IMR-90 (cell line): ENCODE measurements at regions not wholly inside any gene's neighbourhood (a gene's known extent, or its start where the extent isn't known, plus 50 kb on each side); places are given as distances from the start of the nearest gene placed in this dataset.

Experiments
- ATAC-seq: fragments of 200-7000 bp; cut with Tn5 transposase; 2 replicates; pipeline ENCODE4 v1.9.1; 2020; ENCODE audit warnings: low read depth, mild to moderate bottlenecking, moderate library complexity
- BruUV-seq: library from RNA; stranded (reverse); fragments of 400-500 nt; replicated peaks from 2 replicates; lab custom pipeline; 2021; lab: Mats Ljungman, UMichigan
- CTCF ChIA-PET: fragments of 300-600 bp; formaldehyde crosslinking; extraction: SDS; loops from one replicate; lab custom pipeline; 2021; ENCODE audit warnings: antibody characterized with exemption; lab: Yijun Ruan, JAX
- POLR2A ChIA-PET: fragments of 300-600 bp; sonication (Branson Sonifier 250); formaldehyde crosslinking; loops from one replicate; lab custom pipeline; 2022; ENCODE audit warnings: antibody characterized with exemption; ENCODE audit not compliant: unreplicated experiment; lab: Charles Lee
- DNase-seq: peaks from one replicate; pipeline ENCODE4 v3.0.0; 2013
- H2AFZ ChIP-seq: replicated peaks from 2 replicates; pipeline ENCODE3; 2013; ENCODE audit warnings: low read length, mild to moderate bottlenecking; ENCODE audit not compliant: poor library complexity
- H2AK5ac ChIP-seq: 2 replicates; pipeline ENCODE4 v1.6.1; 2013; ENCODE audit warnings: low read depth, low read length, inconsistent platforms
- H2AK9ac ChIP-seq: replicated peaks from 2 replicates; pipeline ENCODE3; 2013; ENCODE audit warnings: mild to moderate bottlenecking, low read depth, low read length, moderate library complexity; ENCODE audit not compliant: poor library complexity
- H2BK120ac ChIP-seq: 2 replicates; pipeline ENCODE4 v1.6.1; 2013; ENCODE audit warnings: low read depth, low read length, inconsistent platforms
- H2BK15ac ChIP-seq: 3 replicates; pipeline ENCODE4 v1.6.1; 2013; ENCODE audit warnings: low read depth, low read length, inconsistent platforms
- H2BK20ac ChIP-seq: 2 replicates; pipeline ENCODE4 v1.6.1; 2013; ENCODE audit warnings: low read depth, mild to moderate bottlenecking, inconsistent platforms, low read length, moderate library complexity
- H2BK5ac ChIP-seq: 2 replicates; pipeline ENCODE4 v1.6.1; 2013; ENCODE audit warnings: mild to moderate bottlenecking, low read depth, low read length, inconsistent platforms; ENCODE audit not compliant: poor library complexity, severe bottlenecking
- H3K14ac ChIP-seq: replicated peaks from 2 replicates; pipeline ENCODE4 v1.6.1; 2013; ENCODE audit warnings: low read depth, low read length, inconsistent platforms
- H3K18ac ChIP-seq: 2 replicates; pipeline ENCODE4 v1.6.1; 2013; ENCODE audit warnings: low read depth, low read length, control low read depth
- H3K23ac ChIP-seq: 2 replicates; pipeline ENCODE4 v1.6.1; 2013; ENCODE audit warnings: low read depth, low read length, inconsistent platforms
- H3K27ac ChIP-seq: 2 replicates; pipeline ENCODE4 v1.5.1; 2013; ENCODE audit warnings: mild to moderate bottlenecking, control low read depth, low read length; ENCODE audit not compliant: insufficient read depth
- H3K27me3 ChIP-seq: 2 replicates; pipeline ENCODE4 v1.6.1; 2013; ENCODE audit warnings: low read length; ENCODE audit not compliant: control insufficient read depth, insufficient read depth
- H3K36me3 ChIP-seq: 2 replicates; pipeline ENCODE4 v1.6.1; 2013; ENCODE audit warnings: low read length, mixed read lengths; ENCODE audit not compliant: control insufficient read depth, insufficient read depth
- H3K4ac ChIP-seq: 2 replicates; pipeline ENCODE4 v1.6.1; 2013; ENCODE audit warnings: low read depth, low read length, inconsistent platforms
- H3K4me1 ChIP-seq: 2 replicates; pipeline ENCODE4 v1.6.1; 2013; ENCODE audit warnings: low read length, mixed read lengths; ENCODE audit not compliant: control insufficient read depth, insufficient read depth
- H3K4me2 ChIP-seq: 2 replicates; pipeline ENCODE4 v1.6.1; 2013; ENCODE audit warnings: low read depth, mild to moderate bottlenecking, control low read depth, low read length, moderate library complexity
- H3K4me3 ChIP-seq: 2 replicates; pipeline ENCODE4 v1.5.1; 2013; ENCODE audit warnings: low read depth, mild to moderate bottlenecking, control low read depth, low read length, moderate library complexity; ENCODE audit not compliant: insufficient read depth
- H3K56ac ChIP-seq: 2 replicates; pipeline ENCODE4 v1.6.1; 2013; ENCODE audit warnings: low read length, inconsistent platforms; ENCODE audit not compliant: insufficient read depth; ENCODE audit errors: extremely low read depth
- H3K79me1 ChIP-seq, 2 experiments: 2 replicates each; pipeline ENCODE4 v1.6.1; 2013; ENCODE audit warnings: low read length in 2 of 2, inconsistent platforms in 1 of 2, low read depth in 1 of 2
- H3K9ac ChIP-seq: 2 replicates; pipeline ENCODE4 v1.6.1; 2013; ENCODE audit warnings: low read depth, low read length, control low read depth
- H3K9me1 ChIP-seq: 2 replicates; pipeline ENCODE4 v1.6.1; 2013; ENCODE audit warnings: low read length, inconsistent platforms; ENCODE audit not compliant: insufficient read depth
- H3K9me3 ChIP-seq: 2 replicates; pipeline ENCODE4 v1.6.1; 2013; ENCODE audit warnings: low read length; ENCODE audit not compliant: control insufficient read depth, insufficient read depth
- H4K20me1 ChIP-seq: 2 replicates; pipeline ENCODE4 v1.6.1; 2013; ENCODE audit warnings: low read length, inconsistent platforms; ENCODE audit not compliant: insufficient read depth
- H4K5ac ChIP-seq: 2 replicates; pipeline ENCODE4 v1.6.1; 2013; ENCODE audit warnings: mild to moderate bottlenecking, low read depth, low read length, control low read depth
- H4K8ac ChIP-seq, 2 experiments: 2 replicates each; pipeline ENCODE4 v1.6.1; 2013; ENCODE audit warnings: low read depth in 2 of 2, low read length in 2 of 2, control low read depth in 1 of 2, inconsistent platforms in 1 of 2
- H4K91ac ChIP-seq: 2 replicates; pipeline ENCODE4 v1.6.1; 2013; ENCODE audit warnings: low read depth, low read length, inconsistent platforms; ENCODE audit not compliant: insufficient read depth
- BHLHE40 ChIP-seq: fragments of 150-350 bp; IDR thresholded peaks from 2 replicates; pipeline ENCODE4 v1.6.1; 2016; ENCODE audit warnings: mild to moderate bottlenecking, low read depth, low read length
- CEBPB ChIP-seq: IDR thresholded peaks from 2 replicates; pipeline ENCODE4 v1.6.1; 2012; ENCODE audit warnings: low read depth, low read length, improper control_type of control experiment
- CHD1 ChIP-seq: IDR thresholded peaks from 2 replicates; pipeline ENCODE4 v1.6.1; 2012; ENCODE audit warnings: low read depth, low read length, improper control_type of control experiment
- CTCF ChIP-seq: conservative IDR thresholded peaks from 2 replicates; pipeline ENCODE4 v1.5.1; 2012; ENCODE audit warnings: mild to moderate bottlenecking, low read depth, low read length, improper control_type of control experiment
- ELK1 ChIP-seq: fragments of 150-350 bp; IDR thresholded peaks from 2 replicates; pipeline ENCODE4 v1.6.1; 2016; ENCODE audit warnings: low read depth, mild to moderate bottlenecking, low read length, moderate library complexity, borderline replicate concordance
- FOS ChIP-seq: fragments of 150-350 bp; IDR thresholded peaks from 2 replicates; pipeline ENCODE4 v1.6.1; 2016; ENCODE audit warnings: low read depth, low read length
- MAFK ChIP-seq: IDR thresholded peaks from 2 replicates; pipeline ENCODE4 v1.6.1; 2012; ENCODE audit warnings: low read depth, low read length, improper control_type of control experiment
- MAZ ChIP-seq: IDR thresholded peaks from 2 replicates; pipeline ENCODE4 v1.6.1; 2012; ENCODE audit warnings: low read depth, mild to moderate bottlenecking, low read length, improper control_type of control experiment, moderate library complexity, borderline replicate concordance
- MXI1 ChIP-seq: IDR thresholded peaks from 2 replicates; pipeline ENCODE4 v1.6.1; 2012; ENCODE audit warnings: low read depth, mild to moderate bottlenecking, low read length, moderate library complexity, borderline replicate concordance
- NFE2L2 ChIP-seq: fragments of 150-350 bp; IDR thresholded peaks from 2 replicates; pipeline ENCODE4 v1.6.1; 2016; ENCODE audit warnings: low read depth, mild to moderate bottlenecking, low read length
- POLR2A ChIP-seq: IDR thresholded peaks from 2 replicates; pipeline ENCODE4 v1.6.1; 2012; ENCODE audit warnings: mild to moderate bottlenecking, low read depth, low read length
- RAD21 ChIP-seq: IDR thresholded peaks from 2 replicates; pipeline ENCODE4 v1.6.1; 2012; ENCODE audit warnings: low read length, improper control_type of control experiment
- RCOR1 ChIP-seq: IDR thresholded peaks from 2 replicates; pipeline ENCODE4 v1.6.1; 2012; ENCODE audit warnings: mild to moderate bottlenecking, low read length, improper control_type of control experiment; ENCODE audit not compliant: insufficient replicate concordance
- RFX5 ChIP-seq: IDR thresholded peaks from 2 replicates; pipeline ENCODE4 v1.8.0; 2012; ENCODE audit warnings: low read depth, mild to moderate bottlenecking, low read length, moderate library complexity
- SMC3 ChIP-seq: fragments of 150-350 bp; IDR thresholded peaks from 2 replicates; pipeline ENCODE4 v1.6.1; 2016; ENCODE audit warnings: low read depth, mild to moderate bottlenecking, antibody characterized with exemption, low read length, moderate library complexity
- USF2 ChIP-seq: fragments of 150-350 bp; IDR thresholded peaks from 2 replicates; pipeline ENCODE4 v1.6.1; 2017; ENCODE audit warnings: mild to moderate bottlenecking, antibody characterized with exemption, low read length, low read depth
- WGBS, 2 experiments: methylation state at CpG; one replicate each; pipeline versions ENCODE4 v1.1.5 to v1.1.7; 2013; ENCODE audit warnings: missing lambda C conversion rate in 2 of 2; ENCODE audit not compliant: insufficient read length in 1 of 2; ENCODE audit errors: extremely low coverage in 2 of 2; 5-methylcytosine and 5-hydroxymethylcytosine counted together
- dilution Hi-C: fragments of 300-500 bp; cut with HindIII; formaldehyde crosslinking; loops from one replicate; pipeline ENCODE4 v1.14.3; 2018; ENCODE audit warnings: low sequenced_read_pairs; ENCODE audit not compliant: unreplicated experiment
- in situ Hi-C: fragments of 300-500 bp; cut with MboI; formaldehyde crosslinking; loops from 3 replicates; pipeline ENCODE4 v1.14.3; 2019; ENCODE audit warnings: low sequenced_read_pairs, inconsistent platforms, mixed read lengths
- intact Hi-C: fragments of 100-400 bp; cut with micrococcal nuclease; formaldehyde crosslinking; loops from 2 replicates; pipeline ENCODE4 v1.10.0; 2022

GRCh38 chr7:81416659-81417058, 353.2 kb downstream of the HGF start:
- Histone ChIP-seq H3K4me2 (no peak overlapping the region), H3K9ac (no peak overlapping the region), H3K4me1 (no peaks in the 10 kb centered on the region; the same call in 1 of the 2 replicates), H2BK20ac (peak overlapping the region; percentile 3; the same call in 1 of the 2 replicates), H3K27ac (no peak overlapping the region), H3K14ac (no peak overlapping the region), H4K20me1 (no peaks in the 10 kb centered on the region), H3K79me1 (no peaks in the 10 kb centered on the region), H3K9me1 (no peaks in the 10 kb centered on the region), H3K18ac (peak overlapping the region; percentile 20; the same call in 1 of the 2 replicates), H3K56ac (no peak overlapping the region), H2BK5ac (no peak overlapping the region), H2AFZ (no peak overlapping the region), H2BK15ac (no peak overlapping the region), H3K4me3 (no peak overlapping the region), H4K91ac (no peak overlapping the region), H3K4ac (no peak overlapping the region), H3K27me3 (no peaks in the 10 kb centered on the region), H4K5ac (no peak overlapping the region), H3K36me3 (no peaks in the 10 kb centered on the region), H2BK120ac (no peak overlapping the region), H3K23ac (no peak overlapping the region), H3K9me3 (no peaks in the 10 kb centered on the region), H2AK9ac (no peak overlapping the region), H4K8ac (no peak overlapping the region), H2AK5ac (no peak overlapping the region)
- no peak for DNase-seq
- WGBS, 2 experiments = 80% methylated on average over 1 of the region's 1 CpG; no CpG with 5 or more reads in 1 of the 2 experiments
- no TSS peak for BruUV-seq
- dilution Hi-C loops (no loop called here), in situ Hi-C loops (no loop called here), intact Hi-C loops (no loop called here)
- ChIA-PET POLR2A (no interaction called here), CTCF (no interaction called here)
- ATAC-seq = no peak
- TF ChIP-seq CTCF (no peak), MAZ (no peak), BHLHE40 (no peak), CHD1 (no peak), ELK1 (no peak), FOS (no peak), POLR2A (no peak), SMC3 (no peak), MXI1 (no peak), CEBPB (no peak), NFE2L2 (no peak), RAD21 (no peak), RCOR1 (no peak), USF2 (no peak), MAFK (no peak), RFX5 (no peak)
